Activated naive CD4-positive, alpha-beta T cell (primary cell): ENCODE measurements at regions not wholly inside any gene's neighbourhood (a gene's known extent, or its start where the extent isn't known, plus 50 kb on each side); places are given as distances from the start of the nearest gene placed in this dataset.

Experiments
- DNase-seq, 4 experiments: peaks; one replicate each; lab custom pipeline; 2025; lab: John Stamatoyannopoulos, UW

- no peak for DNase-seq
These were observed 95.5 kb downstream of the FAM204A start for GRCh38 chr10:118246332-118247295.

GRCh38 chr10:118243907-118244306, 98.2 kb downstream of the FAM204A start:
- DNase-seq: no peak

DNA sequence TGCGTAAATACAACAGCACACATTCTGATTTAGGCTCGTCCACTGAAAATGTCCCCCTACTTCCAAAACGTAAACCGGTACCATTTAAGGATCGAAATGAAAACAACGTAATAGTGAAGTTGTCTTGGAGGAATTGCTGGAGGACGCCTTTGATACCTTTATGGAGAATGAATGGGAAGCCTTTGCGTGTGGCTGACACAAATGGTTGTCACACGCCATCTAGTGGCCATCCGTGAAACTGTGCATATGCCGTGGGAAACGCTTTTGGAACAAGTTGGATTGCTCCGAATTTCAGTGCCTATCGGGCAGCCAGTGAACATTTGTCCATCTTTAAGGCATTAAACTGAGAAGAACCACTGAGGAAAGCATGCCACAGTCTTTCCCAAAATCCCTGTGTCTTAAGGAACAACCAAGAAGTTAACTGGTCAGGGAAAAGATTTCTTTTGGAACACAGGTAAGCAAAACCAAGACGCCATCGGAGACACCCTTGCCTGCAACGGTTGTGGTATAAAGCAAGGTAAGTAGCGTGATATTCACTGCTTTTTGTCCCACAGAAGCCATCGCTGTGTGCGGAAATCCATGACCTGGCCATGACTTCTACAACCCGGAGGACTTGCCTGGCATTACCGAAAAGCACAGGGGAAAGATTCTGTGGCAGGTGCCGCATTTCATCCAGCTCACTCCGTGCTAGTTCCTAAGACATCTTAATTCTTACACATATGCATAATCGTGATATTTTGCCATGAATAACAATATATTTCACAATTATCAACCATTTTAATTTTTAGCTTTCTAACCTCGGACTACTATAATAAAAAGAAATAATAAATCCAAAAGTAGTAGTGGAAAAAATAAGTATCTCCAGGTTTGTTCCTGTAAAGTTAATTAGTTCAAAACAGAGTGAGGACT, 100.6 kb downstream of the FAM204A start:
- peak; percentile 6 to 52 (median 46) for DNase-seq

GRCh38 chr10:118239236-118239630, 102.9 kb downstream of the FAM204A start:
- no peak for DNase-seq

DNA sequence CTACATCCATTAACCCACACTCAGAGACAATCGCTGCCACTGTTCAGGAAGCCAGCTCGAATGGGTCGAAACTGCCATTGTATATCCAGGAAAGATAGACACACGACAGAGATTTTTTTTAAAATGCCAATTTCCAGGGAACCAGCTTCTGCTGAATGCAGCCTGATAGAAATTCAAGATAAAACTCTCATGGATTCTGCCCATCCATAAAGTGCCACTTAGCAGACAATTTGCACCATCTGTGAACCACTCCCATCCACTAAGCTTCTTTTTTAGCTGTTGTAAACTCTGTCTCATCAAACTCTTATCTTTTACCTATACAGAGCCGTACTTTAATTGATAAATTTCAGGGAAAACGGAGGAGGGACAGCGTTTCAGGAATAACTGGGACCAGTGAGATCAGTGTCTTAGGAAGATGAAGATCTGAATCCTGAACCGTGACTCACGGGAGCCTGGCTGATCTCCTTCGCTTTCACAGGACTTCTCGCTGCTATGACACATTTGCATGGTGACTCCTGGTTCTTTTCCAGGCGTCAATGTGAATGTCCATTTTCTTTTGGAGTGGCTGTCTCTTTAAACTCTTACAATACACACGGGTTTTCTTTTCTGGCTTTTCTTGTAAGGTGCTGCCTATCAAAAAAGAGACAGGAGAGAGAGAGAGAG, 103.4 kb downstream of the FAM204A start:
- DNase-seq: no peak

DNA sequence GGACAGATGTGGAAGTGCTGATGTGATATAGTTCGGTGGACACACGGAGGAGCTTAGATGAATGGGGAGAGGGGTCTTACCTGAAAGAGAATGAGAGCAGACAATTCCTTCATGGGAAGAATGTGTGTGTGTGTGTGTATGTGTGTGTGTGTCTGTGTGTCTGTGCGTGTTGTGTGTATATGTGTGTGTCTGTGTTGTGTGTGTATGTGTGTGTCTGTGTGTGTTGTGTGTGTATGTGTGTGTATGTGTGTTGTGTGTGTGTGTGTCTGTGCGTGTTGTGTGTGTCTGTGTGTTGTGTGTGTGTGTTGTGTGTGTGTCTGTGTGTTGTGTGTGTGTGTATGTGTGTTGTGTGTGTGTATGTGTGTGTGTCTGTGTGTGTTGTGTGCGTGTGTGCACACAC, 104.2 kb downstream of the FAM204A start:
- no peak for DNase-seq

GRCh38 chr10:118234683-118235082, 107.4 kb downstream of the FAM204A start:
- DNase-seq: no peak

- no peak for DNase-seq
These were observed 121.7 kb downstream of the FAM204A start for GRCh38 chr10:118220346-118220850.

- DNase-seq: no peak
These were observed 123.6 kb downstream of the FAM204A start for GRCh38 chr10:118218562-118218961.

- no peak for DNase-seq
These were observed 125.5 kb downstream of the FAM204A start for GRCh38 chr10:118216571-118217170.

- DNase-seq: no peak
These were observed 126.1 kb downstream of the FAM204A start for GRCh38 chr10:118216020-118216419.

DNA sequence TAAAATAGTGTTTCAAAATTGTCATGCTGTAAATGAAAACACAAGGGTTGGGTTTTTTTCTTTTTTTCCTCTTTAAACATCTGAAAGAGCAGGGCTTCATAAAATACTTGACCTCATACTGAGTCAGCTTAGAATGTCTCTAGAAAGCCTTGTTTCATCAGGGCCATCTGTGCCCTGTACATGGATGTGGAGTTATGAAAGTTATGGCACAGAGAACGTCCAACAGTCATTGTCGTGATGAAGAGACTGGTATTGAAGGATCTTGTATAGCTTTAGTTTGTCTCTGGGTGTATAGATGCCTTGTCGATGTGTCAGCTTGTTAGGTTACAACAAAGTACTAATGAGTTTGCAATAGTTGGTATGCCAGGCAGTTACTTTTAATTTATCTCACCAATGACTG, 127.3 kb downstream of the FAM204A start:
- no peak for DNase-seq

GRCh38 chr10:118213436-118213835, 128.7 kb downstream of the FAM204A start:
- DNase-seq: no peak

DNA sequence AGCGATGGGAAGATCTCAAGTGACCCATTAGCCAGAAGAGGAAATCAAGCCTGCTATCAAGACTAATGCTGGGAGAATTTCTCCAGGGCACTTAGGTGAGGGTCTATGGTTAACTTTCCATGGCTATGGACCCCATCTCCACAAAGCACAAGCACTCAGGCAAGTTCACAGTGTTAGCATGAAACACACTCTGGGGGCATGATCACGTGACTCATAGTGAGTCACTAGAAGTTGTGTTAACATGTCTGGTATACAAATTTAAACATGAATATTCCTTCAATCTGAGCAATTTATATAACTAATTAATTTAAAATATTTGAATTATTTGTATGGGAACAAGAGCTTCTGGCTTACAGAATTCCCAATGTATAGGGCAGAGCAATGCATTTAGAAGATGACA, 131.8 kb downstream of the FAM204A start:
- no peak for DNase-seq

DNA sequence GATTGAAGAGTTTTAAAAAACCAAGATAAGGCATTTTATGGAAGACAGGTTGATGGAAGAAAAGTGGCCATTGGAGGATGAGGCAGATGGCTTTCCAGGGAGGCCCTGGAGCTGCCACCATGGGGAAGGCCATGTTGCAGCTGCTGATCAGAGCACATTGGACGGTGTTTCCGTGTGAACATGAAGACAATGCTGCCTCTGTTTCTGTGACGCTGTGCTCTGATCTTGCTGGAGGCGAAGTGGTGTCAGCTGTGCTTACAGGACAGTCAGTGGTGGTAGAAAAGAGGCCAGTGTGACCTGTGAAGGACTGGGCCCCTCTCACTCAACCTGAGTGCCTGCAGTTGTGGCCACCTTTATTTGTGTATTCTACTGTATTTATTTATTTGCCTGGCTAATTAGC, 132.9 kb downstream of the FAM204A start:
- no peak for DNase-seq

- no peak for DNase-seq
These were observed 134.6 kb downstream of the FAM204A start for GRCh38 chr10:118207470-118208007.

DNA sequence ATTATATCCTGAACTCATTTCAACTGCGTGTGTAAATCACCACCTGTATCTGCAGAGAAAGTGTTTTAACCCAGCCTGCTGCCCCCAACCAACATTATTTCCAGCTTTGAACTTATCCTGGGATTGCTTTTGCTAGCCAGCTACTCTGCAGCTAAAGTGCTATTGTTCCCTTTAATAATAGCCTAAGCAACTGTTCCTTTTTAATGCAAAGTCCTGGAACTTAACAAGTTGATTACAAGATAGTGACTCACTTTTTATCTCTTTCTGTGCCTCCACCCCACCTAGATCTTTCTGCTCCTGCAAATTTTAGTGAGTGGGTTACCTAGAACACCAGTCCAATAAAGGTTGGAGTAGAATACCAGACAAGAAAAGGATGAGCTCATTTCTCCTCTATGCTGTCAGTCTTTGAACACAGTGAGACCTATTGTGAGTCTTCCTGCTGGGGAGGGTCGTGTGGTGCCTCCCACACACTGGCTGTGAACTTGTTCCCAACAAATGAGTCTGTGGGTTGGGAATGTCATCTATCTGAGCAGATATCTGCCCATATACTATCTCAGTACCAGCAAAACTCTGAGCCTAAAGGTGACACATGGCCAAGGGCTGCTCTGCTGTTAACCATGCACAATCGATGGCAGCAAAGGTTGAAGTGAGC, 137.7 kb downstream of the FAM204A start:
- DNase-seq: no peak

- DNase-seq: no peak
These were observed 138.7 kb downstream of the FAM204A start for GRCh38 chr10:118203461-118203860.

- DNase-seq: no peak
These were observed 146.4 kb downstream of the FAM204A start for GRCh38 chr10:118195729-118196128.

GRCh38 chr10:118193642-118194041, 146.9 kb upstream of the RAB11FIP2 start:
- no peak for DNase-seq

GRCh38 chr10:118181021-118181420, 134.3 kb upstream of the RAB11FIP2 start:
- no peak for DNase-seq
